Left lobe of liver (tissue), 2 donors: ENCODE measurements at regions not wholly inside any gene's neighbourhood (a gene's known extent, or its start where the extent isn't known, plus 50 kb on each side); places are given as distances from the start of the nearest gene placed in this dataset.

Experiments
- ATAC-seq: fragments of 200-7000 bp; cut with Tn5 transposase; one replicate; pipeline ENCODE4 v1.9.1; 2020; ENCODE audit warnings: mild to moderate bottlenecking, moderate library complexity
- DNase-seq: peaks from one replicate; pipeline ENCODE4 v3.0.0-alpha.2; 2020; ENCODE audit warnings: low spot score
- donor health status: DM: no; HTN: no; CAD: no; lungs with moderate emphysema.
- donor health status: DM: no; HTN: yes; CAD: no.

- DNase-seq (no peak), ATAC-seq (no peak)
Observed at GRCh38 chr5:13480834-13481233, 463.7 kb downstream of the DNAH5 start.

- ATAC-seq = peak; percentile 97
- peak; percentile 47 for DNase-seq
Observed at GRCh38 chr5:13478831-13479465, 465.5 kb downstream of the DNAH5 start.

- no peak for DNase-seq
- ATAC-seq = no peak
Observed at GRCh38 chr5:13477118-13477737, 467.3 kb downstream of the DNAH5 start.

GRCh38 chr5:13472842-13473241 lies 471.6 kb downstream of the DNAH5 start:
- DNase-seq (no peak), ATAC-seq (no peak)

- DNase-seq (no peak), ATAC-seq (no peak)
Observed at GRCh38 chr5:13470975-13471374, 473.5 kb downstream of the DNAH5 start.

- no peak for DNase-seq
- ATAC-seq = no peak
Observed at GRCh38 chr5:13470263-13470662, 474.2 kb downstream of the DNAH5 start.

GRCh38 chr5:13464532-13465193 lies 479.8 kb downstream of the DNAH5 start:
- ATAC-seq (no peak), DNase-seq (no peak)

- DNase-seq (no peak), ATAC-seq (no peak)
Observed at GRCh38 chr5:13460587-13460986, 483.9 kb downstream of the DNAH5 start.

- ATAC-seq = no peak
Observed at GRCh38 chr5:13454050-13454449, 490.4 kb downstream of the DNAH5 start.

GRCh38 chr5:13448843-13449242 lies 495.6 kb downstream of the DNAH5 start:
- DNase-seq = no peak
- ATAC-seq = no peak

More at GRCh38 chr5:13454050-13454449, 490.4 kb downstream of the DNAH5 start:
- DNase-seq = no peak

GRCh38 chr5:13439430-13439829 lies 505.1 kb downstream of the DNAH5 start:
- peak; percentile 64 for ATAC-seq
- DNase-seq = no peak

GRCh38 chr5:13427827-13428557 lies 516.5 kb downstream of the DNAH5 start:
- DNase-seq (no peak), ATAC-seq (no peak)

- ATAC-seq = no peak
- no peak for DNase-seq
Observed at GRCh38 chr5:13412040-13412595, 532.4 kb downstream of the DNAH5 start.

GRCh38 chr5:13408616-13409015 lies 535.9 kb downstream of the DNAH5 start:
- ATAC-seq = no peak
- DNase-seq = no peak

GRCh38 chr5:13403351-13403750 lies 541.1 kb downstream of the DNAH5 start:
- DNase-seq (no peak), ATAC-seq (no peak)

- no peak for ATAC-seq
- DNase-seq = no peak
Observed at GRCh38 chr5:13385066-13385465, 559.4 kb downstream of the DNAH5 start.

GRCh38 chr5:13382232-13382631 lies 562.3 kb downstream of the DNAH5 start:
- ATAC-seq (no peak), DNase-seq (no peak)

- no peak for ATAC-seq
- DNase-seq = no peak
Observed at GRCh38 chr5:13378091-13378490, 566.4 kb downstream of the DNAH5 start.

- ATAC-seq = no peak
Observed at GRCh38 chr5:13359344-13359743, 585.1 kb downstream of the DNAH5 start.

GRCh38 chr5:13358342-13358741 lies 586.1 kb downstream of the DNAH5 start:
- DNase-seq (no peak), ATAC-seq (no peak)

More at GRCh38 chr5:13359344-13359743, 585.1 kb downstream of the DNAH5 start:
- no peak for DNase-seq

GRCh38 chr5:13357929-13358328 lies 586.6 kb downstream of the DNAH5 start:
- DNase-seq (no peak), ATAC-seq (no peak)
